Ascending aorta (tissue), 2 donors: ENCODE measurements at regions not wholly inside any gene's neighbourhood (a gene's known extent, or its start where the extent isn't known, plus 50 kb on each side); places are given as distances from the start of the nearest gene placed in this dataset.

ENCODE experiments used
- DNase-seq, 2 donors: peaks; one replicate each; pipeline ENCODE4 v3.0.0-alpha.2; 2019; ENCODE audit warnings: low spot score in 2 of 2
- H3K27ac ChIP-seq, 2 donors: fragments of 200-600 bp; sonication (generic); one replicate each; pipeline ENCODE4 v1.5.1; 2016 to 2017; ENCODE audit warnings: mild to moderate bottlenecking in 1 of 2
- H3K27me3 ChIP-seq: fragments of 200-600 bp; sonication (generic); one replicate; pipeline ENCODE4 v1.5.1; 2017
- H3K36me3 ChIP-seq, 2 donors: fragments of 200-600 bp; sonication (generic); one replicate each; pipeline ENCODE4 v1.5.1; 2016
- H3K4me1 ChIP-seq, 2 donors: fragments of 200-600 bp; sonication (generic); one replicate each; pipeline ENCODE4 v1.5.1; 2016 to 2017; ENCODE audit warnings: mild to moderate bottlenecking in 1 of 2
- H3K4me3 ChIP-seq, 2 donors: fragments of 200-600 bp; sonication (generic); one replicate each; pipeline ENCODE4 v1.5.1; 2016 to 2017; ENCODE audit warnings: mild to moderate bottlenecking in 1 of 2
- H3K9me3 ChIP-seq, 2 donors: fragments of 200-600 bp; sonication (generic); one replicate each; pipeline ENCODE4 v1.5.1; 2016
- intact Hi-C: fragments of 100-400 bp; cut with DNase I; formaldehyde crosslinking; loops from one replicate; pipeline ENCODE4 v1.15.1; 2023
- TF ChIP-seq, protein P1 (sequence below), 3 experiments: fragments of 200-600 bp in 2 of 3; fragments of 450-650 bp in 1 of 3; sonication (generic) in 2 of 3; IDR thresholded peaks; one replicate each; pipeline ENCODE4 v1.5.1; 2016 to 2019; ENCODE audit warnings: antibody characterized with exemption in 3 of 3, mild to moderate bottlenecking in 1 of 3, moderate library complexity in 1 of 3

DNA sequence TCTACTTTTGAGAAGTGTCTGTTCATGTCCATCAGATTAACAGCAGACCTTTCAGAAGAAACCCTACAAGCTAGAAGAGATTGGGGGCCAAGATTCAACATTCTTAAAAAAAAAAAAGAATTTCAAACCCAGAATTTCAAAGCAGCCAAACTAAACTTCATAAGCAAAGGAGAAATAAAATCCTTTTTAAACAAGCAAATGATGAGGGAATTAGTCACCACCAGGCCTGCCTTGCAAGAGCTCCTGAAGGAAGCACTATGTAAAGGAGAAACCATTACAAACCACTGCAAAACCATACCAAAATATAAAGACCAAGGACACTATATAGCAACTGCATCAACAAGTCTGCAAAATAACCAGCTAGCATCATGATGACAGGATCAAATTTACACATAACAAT, 124.6 kb upstream of the PDE4D start:
- Histone ChIP-seq H3K27me3 (no peaks in the 10 kb centered on the region), H3K9me3 (peaks cover 0 to 12% of the 10 kb centered on the region in 2 donors), H3K4me3 (no peak overlapping the region), H3K4me1 (no peaks in the 10 kb centered on the region), H3K27ac (no peak overlapping the region), H3K36me3 (no peaks in the 10 kb centered on the region)
- no peak for DNase-seq
- TF ChIP-seq, protein P1, sequence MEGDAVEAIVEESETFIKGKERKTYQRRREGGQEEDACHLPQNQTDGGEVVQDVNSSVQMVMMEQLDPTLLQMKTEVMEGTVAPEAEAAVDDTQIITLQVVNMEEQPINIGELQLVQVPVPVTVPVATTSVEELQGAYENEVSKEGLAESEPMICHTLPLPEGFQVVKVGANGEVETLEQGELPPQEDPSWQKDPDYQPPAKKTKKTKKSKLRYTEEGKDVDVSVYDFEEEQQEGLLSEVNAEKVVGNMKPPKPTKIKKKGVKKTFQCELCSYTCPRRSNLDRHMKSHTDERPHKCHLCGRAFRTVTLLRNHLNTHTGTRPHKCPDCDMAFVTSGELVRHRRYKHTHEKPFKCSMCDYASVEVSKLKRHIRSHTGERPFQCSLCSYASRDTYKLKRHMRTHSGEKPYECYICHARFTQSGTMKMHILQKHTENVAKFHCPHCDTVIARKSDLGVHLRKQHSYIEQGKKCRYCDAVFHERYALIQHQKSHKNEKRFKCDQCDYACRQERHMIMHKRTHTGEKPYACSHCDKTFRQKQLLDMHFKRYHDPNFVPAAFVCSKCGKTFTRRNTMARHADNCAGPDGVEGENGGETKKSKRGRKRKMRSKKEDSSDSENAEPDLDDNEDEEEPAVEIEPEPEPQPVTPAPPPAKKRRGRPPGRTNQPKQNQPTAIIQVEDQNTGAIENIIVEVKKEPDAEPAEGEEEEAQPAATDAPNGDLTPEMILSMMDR (IDR thresholded peaks at IDR 0.05) = no peak
- intact Hi-C loops = no loop called here

DNA sequence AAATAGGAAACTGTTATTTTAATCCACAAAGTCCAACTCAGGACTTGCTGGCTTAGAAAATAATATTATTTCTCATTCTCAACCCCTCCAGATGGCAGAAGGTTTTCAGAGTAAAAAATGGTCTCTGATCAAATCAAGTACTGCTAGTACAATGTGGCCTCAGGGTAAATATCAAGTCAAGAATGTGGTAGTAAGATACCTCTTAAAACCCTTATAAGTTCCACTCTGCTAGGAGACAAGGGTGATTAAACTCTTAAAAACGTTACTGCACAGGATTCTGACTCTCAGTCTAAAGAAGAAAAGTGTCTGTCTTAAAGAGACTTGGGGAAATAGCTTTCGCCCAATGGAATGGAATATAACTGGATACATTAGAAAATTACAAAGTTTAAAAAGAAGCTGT, 120.8 kb upstream of the PDE4D start:
- no peak overlapping the region for H3K4me3 ChIP-seq
- peaks cover 0 to 12% of the 10 kb centered on the region in 2 donors for H3K9me3 ChIP-seq
- DNase-seq = no peak
- intact Hi-C loops = no loop called here
- H3K27ac ChIP-seq = no peak overlapping the region
- H3K27me3 ChIP-seq = no peaks in the 10 kb centered on the region
- TF ChIP-seq, protein P1 (IDR thresholded peaks at IDR 0.05) = no peak
- no peaks in the 10 kb centered on the region for H3K4me1 ChIP-seq
- H3K36me3 ChIP-seq = no peaks in the 10 kb centered on the region

DNA sequence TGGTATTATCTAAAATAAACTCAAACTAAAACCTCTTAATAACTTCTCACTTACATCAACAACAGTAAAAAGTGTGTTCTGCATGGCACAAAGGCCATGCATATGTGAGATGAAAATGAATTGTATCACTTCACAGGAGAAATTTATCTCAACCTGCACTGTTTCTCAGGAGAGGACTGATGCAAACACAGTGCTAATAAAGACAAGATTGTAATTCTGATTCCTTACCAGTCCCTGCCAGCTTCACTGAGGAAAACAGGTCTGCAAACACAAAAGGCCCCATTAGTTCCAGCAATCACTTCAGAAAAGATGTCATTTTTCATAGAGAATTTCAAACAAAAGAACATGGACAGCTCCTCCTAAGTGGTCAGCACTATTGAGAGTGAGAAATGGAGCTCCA, 117.3 kb upstream of the PDE4D start:
- Histone ChIP-seq H3K4me3 (no peak overlapping the region), H3K4me1 (no peaks in the 10 kb centered on the region), H3K36me3 (no peaks in the 10 kb centered on the region), H3K9me3 (no peaks in the 10 kb centered on the region), H3K27ac (no peak overlapping the region), H3K27me3 (no peaks in the 10 kb centered on the region)
- intact Hi-C loops = no loop called here
- TF ChIP-seq, protein P1 (IDR thresholded peaks at IDR 0.05) = no peak
- DNase-seq = no peak

DNA sequence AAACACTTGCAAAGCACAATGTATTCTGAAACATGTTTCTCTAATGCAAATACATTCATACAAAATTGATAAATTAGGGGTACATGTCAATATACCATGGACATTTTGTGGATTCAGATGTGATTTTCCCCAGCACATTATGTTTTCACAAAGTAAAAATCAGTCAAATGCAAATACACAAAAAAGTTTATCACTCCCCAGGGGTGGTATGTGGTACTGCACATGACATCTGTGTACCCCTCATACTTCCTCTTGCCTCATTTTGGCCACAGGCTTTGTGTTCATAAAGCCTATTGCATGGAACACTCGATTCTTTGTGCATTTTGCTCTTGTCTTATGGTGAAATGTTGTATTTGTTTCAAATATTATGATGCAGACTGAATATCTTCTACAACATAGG, 116.8 kb upstream of the PDE4D start:
- Histone ChIP-seq H3K4me3 (no peak overlapping the region), H3K36me3 (no peaks in the 10 kb centered on the region), H3K27me3 (no peaks in the 10 kb centered on the region), H3K9me3 (no peaks in the 10 kb centered on the region), H3K27ac (no peak overlapping the region), H3K4me1 (no peaks in the 10 kb centered on the region)
- TF ChIP-seq, protein P1 (IDR thresholded peaks at IDR 0.05) = no peak
- intact Hi-C loops = no loop called here
- no peak for DNase-seq

DNA sequence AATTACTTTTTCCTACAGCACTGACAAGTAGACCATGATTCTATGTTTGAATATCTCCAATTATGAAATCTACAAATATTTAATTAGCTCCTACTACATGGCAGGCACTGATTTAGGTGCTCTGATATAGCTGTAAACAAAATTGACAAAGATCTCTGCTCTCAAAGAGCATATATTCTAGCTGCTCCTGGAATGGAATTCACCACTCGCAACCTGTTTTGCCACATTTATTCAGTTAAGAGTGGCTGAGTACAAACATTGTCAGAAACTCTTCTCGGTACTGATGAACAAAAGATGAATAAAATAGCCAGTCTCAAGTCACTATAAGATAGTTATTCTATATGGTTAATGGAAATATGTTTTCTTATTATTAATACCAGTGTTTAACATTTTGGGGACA, 114.2 kb upstream of the PDE4D start:
- no peak overlapping the region for H3K4me3 ChIP-seq
- no peaks in the 10 kb centered on the region for H3K4me1 ChIP-seq
- TF ChIP-seq, protein P1 (IDR thresholded peaks at IDR 0.05) = no peak
- peaks cover 3 to 13% of the 10 kb centered on the region in 2 donors for H3K9me3 ChIP-seq
- intact Hi-C loops = no loop called here
- H3K27ac ChIP-seq = no peak overlapping the region
- H3K27me3 ChIP-seq = no peaks in the 10 kb centered on the region
- no peak for DNase-seq
- H3K36me3 ChIP-seq = no peaks in the 10 kb centered on the region

DNA sequence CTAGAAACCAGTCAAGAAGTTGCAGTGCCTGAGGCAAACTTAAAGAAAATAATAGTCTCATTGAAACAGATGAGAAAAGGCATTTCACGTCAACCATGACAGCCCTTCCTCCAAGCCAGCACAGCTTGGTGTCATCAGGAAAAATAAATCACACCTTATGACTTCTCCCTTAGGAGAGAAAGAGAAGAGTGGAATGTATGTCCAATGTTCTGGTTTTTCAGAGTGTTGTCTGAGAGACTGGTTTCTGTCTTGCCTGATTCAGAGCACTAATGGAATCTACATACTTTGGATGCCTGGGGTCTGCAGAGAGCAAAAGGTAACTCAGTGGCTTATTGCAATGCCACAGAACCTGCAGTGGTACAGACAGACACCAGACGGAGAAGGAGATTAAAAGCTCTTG, 105.5 kb upstream of the PDE4D start:
- Histone ChIP-seq H3K4me3 (no peak overlapping the region), H3K36me3 (no peaks in the 10 kb centered on the region), H3K4me1 (no peaks in the 10 kb centered on the region), H3K9me3 (peaks cover 3 to 31% of the 10 kb centered on the region in 2 donors), H3K27ac (no peak overlapping the region), H3K27me3 (no peaks in the 10 kb centered on the region)
- TF ChIP-seq, protein P1 (IDR thresholded peaks at IDR 0.05) = no peak
- intact Hi-C loops = no loop called here
- no peak for DNase-seq
